ENCODE measurements at regions not wholly inside any gene's neighbourhood (a gene's known extent, or its start where the extent isn't known, plus 50 kb on each side); places are given as distances from the start of the nearest gene placed in this dataset.

DNA sequence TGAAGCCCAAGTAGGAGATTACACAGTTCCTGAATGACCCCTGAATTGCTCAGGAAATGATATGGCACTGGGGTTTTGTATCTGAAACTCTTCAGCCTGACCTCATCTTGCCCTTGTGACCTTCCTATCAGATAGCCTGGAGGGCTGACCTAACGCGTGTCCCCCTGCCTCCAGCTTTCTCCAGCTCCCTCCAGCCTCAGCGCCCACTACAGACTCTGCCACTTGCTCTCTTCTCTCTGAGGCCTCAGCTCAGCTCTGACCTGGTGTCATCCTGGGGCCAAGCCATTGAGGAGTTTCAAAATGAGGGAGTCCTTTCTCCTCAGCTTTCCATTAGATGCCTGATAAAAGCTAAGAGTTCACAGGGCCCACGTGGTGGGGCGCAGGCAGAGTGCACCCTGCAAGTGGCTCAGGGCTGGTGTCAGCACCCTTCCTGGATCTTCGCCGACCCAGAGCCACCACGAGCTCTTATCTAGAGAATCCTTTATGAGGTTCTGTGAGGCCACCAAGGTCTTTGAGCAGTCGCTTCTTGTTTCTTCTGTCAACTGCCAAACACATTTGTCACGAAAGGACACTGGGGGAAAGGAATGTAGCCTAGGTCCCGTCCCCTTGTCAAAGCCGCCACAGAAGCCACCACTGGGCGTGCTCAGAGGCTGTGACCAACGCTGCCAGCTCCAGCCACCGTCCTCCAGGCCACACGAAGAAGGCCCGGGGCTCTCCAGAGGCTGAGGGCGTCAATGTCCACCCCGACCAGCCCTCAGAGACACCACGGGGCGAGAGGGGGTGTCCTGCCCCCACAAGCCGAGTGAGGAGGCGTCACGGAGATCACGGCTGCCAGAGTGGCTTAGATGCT is 131.3 kb upstream of the GPC1 start:
- POLR2A ChIA-PET: no interaction called here
- Histone ChIP-seq H3K4me3 (no peak overlapping the region), H3K9me3 (replicated peaks; ENCODE audit: control insufficient read depth, insufficient read depth, low read length) (no peaks in the 10 kb centered on the region), H3K4me2 (ENCODE audit: control insufficient read depth, insufficient read depth) (no peak overlapping the region), H3K4me1 (ENCODE audit: control insufficient read depth, insufficient read depth, low read length) (no peaks in the 10 kb centered on the region), H3K9ac (ENCODE audit: control insufficient read depth, insufficient read depth, low read length) (no peak overlapping the region), H3K79me2 (ENCODE audit: control insufficient read depth, insufficient read depth, low read length) (no peaks in the 10 kb centered on the region), H4K20me1 (ENCODE audit: control insufficient read depth, insufficient read depth) (no peaks in the 10 kb centered on the region), H2AFZ (ENCODE audit: control insufficient read depth, low read depth, low read length) (no peak overlapping the region), H3K36me3 (ENCODE audit: control insufficient read depth in 2 of 2, insufficient read depth in 2 of 2, low read length in 1 of 2) (no peaks in the 10 kb centered on the region), H3K27ac (ENCODE audit: control insufficient read depth, insufficient read depth) (no peak overlapping the region), H3K27me3 (replicated peaks in 1 of 2; ENCODE audit: control insufficient read depth in 2 of 2, insufficient read depth in 2 of 2, low read length in 1 of 2) (peaks cover 0 to 3% of the 10 kb centered on the region in 2 experiments; a peak in 2 of 4 replicates)
- no TSS peak for BruUV-seq (replicated peaks)
- in situ Hi-C loops (cut with MboI): no loop called here
- intact Hi-C loops (cut with micrococcal nuclease; ENCODE audit: unreplicated experiment): no loop called here
- ATAC-seq (no peak), DNase-seq (ENCODE audit: low read depth, low spot score) (no peak), FAIRE-seq (no peak)
- CTCF ChIA-PET: no interaction called here
- RAD21 ChIA-PET (ENCODE audit: unreplicated experiment): no interaction called here
- SMC1A ChIA-PET (ENCODE audit: uncharacterized antibody, unreplicated experiment): no interaction called here
- 10% methylated on average over 25 of the region's 25 CpGs for WGBS (ENCODE audit: insufficient coverage, insufficient replicate concordance, low lambda C conversion rate, missing lambda C conversion rate)
- TF ChIP-seq TCF3 (IDR thresholded peaks at IDR 0.05; ENCODE audit: borderline replicate concordance, insufficient read depth, low read depth, low read length): no peak
- TF ChIP-seq POU2F2 (IDR thresholded peaks at IDR 0.05; ENCODE audit: borderline replicate concordance, low read depth, low read length): no peak
- no peak for TF ChIP-seq NR2C1 (IDR thresholded peaks at IDR 0.05)
- TF ChIP-seq, protein P1, sequence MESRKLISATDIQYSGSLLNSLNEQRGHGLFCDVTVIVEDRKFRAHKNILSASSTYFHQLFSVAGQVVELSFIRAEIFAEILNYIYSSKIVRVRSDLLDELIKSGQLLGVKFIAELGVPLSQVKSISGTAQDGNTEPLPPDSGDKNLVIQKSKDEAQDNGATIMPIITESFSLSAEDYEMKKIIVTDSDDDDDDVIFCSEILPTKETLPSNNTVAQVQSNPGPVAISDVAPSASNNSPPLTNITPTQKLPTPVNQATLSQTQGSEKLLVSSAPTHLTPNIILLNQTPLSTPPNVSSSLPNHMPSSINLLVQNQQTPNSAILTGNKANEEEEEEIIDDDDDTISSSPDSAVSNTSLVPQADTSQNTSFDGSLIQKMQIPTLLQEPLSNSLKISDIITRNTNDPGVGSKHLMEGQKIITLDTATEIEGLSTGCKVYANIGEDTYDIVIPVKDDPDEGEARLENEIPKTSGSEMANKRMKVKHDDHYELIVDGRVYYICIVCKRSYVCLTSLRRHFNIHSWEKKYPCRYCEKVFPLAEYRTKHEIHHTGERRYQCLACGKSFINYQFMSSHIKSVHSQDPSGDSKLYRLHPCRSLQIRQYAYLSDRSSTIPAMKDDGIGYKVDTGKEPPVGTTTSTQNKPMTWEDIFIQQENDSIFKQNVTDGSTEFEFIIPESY (IDR thresholded peaks at IDR 0.05): no peak
- TF ChIP-seq, protein P2, sequence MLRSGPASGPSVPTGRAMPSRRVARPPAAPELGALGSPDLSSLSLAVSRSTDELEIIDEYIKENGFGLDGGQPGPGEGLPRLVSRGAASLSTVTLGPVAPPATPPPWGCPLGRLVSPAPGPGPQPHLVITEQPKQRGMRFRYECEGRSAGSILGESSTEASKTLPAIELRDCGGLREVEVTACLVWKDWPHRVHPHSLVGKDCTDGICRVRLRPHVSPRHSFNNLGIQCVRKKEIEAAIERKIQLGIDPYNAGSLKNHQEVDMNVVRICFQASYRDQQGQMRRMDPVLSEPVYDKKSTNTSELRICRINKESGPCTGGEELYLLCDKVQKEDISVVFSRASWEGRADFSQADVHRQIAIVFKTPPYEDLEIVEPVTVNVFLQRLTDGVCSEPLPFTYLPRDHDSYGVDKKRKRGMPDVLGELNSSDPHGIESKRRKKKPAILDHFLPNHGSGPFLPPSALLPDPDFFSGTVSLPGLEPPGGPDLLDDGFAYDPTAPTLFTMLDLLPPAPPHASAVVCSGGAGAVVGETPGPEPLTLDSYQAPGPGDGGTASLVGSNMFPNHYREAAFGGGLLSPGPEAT (IDR thresholded peaks at IDR 0.05; ENCODE audit: low read depth): no peak
- TF ChIP-seq, protein P3, sequence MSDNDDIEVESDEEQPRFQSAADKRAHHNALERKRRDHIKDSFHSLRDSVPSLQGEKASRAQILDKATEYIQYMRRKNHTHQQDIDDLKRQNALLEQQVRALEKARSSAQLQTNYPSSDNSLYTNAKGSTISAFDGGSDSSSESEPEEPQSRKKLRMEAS (IDR thresholded peaks at IDR 0.05; ENCODE audit: low read depth, low read length): no peak
- no peak for TF ChIP-seq IRF4 (IDR thresholded peaks at IDR 0.05; ENCODE audit: low read depth, low read length)
- no peak for TF ChIP-seq CREM (IDR thresholded peaks at IDR 0.05; ENCODE audit: low read depth)
- no peak for TF ChIP-seq KLF5 (IDR thresholded peaks at IDR 0.05; ENCODE audit: partially characterized antibody)
- no peak for TF ChIP-seq PAX5 (IDR thresholded peaks at IDR 0.05; ENCODE audit: borderline replicate concordance, low read depth, low read length)
- no peak for TF ChIP-seq SUPT20H (IDR thresholded peaks at IDR 0.05; ENCODE audit: borderline replicate concordance, control insufficient read depth, low read depth, low read length)
- TF ChIP-seq, protein P4, sequence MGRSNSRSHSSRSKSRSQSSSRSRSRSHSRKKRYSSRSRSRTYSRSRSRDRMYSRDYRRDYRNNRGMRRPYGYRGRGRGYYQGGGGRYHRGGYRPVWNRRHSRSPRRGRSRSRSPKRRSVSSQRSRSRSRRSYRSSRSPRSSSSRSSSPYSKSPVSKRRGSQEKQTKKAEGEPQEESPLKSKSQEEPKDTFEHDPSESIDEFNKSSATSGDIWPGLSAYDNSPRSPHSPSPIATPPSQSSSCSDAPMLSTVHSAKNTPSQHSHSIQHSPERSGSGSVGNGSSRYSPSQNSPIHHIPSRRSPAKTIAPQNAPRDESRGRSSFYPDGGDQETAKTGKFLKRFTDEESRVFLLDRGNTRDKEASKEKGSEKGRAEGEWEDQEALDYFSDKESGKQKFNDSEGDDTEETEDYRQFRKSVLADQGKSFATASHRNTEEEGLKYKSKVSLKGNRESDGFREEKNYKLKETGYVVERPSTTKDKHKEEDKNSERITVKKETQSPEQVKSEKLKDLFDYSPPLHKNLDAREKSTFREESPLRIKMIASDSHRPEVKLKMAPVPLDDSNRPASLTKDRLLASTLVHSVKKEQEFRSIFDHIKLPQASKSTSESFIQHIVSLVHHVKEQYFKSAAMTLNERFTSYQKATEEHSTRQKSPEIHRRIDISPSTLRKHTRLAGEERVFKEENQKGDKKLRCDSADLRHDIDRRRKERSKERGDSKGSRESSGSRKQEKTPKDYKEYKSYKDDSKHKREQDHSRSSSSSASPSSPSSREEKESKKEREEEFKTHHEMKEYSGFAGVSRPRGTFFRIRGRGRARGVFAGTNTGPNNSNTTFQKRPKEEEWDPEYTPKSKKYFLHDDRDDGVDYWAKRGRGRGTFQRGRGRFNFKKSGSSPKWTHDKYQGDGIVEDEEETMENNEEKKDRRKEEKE (IDR thresholded peaks at IDR 0.05): no peak
- TF ChIP-seq TCF12 (IDR thresholded peaks at IDR 0.05; ENCODE audit: low read depth, low read length): no peak
- TF ChIP-seq SUZ12 (IDR thresholded peaks at IDR 0.05; ENCODE audit: unreplicated experiment): no peak
- no peak for TF ChIP-seq HDAC6 (IDR thresholded peaks at IDR 0.05; ENCODE audit: unreplicated experiment)

Measured in GM12878 (cell line).